ENCODE measurements at regions not wholly inside any gene's neighbourhood (a gene's known extent, or its start where the extent isn't known, plus 50 kb on each side); places are given as distances from the start of the nearest gene placed in this dataset.

DNA sequence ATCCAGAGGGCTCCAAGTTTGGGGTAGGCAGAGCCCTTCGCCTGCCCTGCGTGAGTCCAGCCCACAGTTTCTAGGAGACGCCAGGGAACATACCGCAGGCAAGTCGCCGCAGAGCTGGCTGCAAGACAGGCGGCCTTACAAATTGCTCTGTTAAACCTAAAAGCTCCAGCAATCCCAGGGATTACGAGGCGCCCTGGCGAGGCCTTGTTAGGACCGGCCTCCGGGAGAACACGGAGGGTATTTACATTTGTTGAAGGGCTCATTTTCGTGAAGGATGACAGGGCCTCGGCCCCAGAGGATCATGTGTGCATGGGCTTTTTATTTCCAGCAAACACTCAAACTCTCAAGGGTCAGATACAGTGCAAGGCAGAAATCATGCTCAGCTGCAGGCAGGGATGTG, 77.6 kb upstream of the FOXF1 start:
- no peak overlapping the region for H3K27ac Mint-ChIP-seq (ENCODE audit: unreplicated experiment)
- H3K27me3 Mint-ChIP-seq (ENCODE audit: unreplicated experiment), result peaks cover 8% of the 10 kb centered on the region
- peaks cover 1% of the 10 kb centered on the region for H3K9me3 Mint-ChIP-seq (ENCODE audit: unreplicated experiment)
- no peak overlapping the region for H3K4me3 Mint-ChIP-seq (ENCODE audit: unreplicated experiment)
- TF ChIP-seq, protein P1, sequence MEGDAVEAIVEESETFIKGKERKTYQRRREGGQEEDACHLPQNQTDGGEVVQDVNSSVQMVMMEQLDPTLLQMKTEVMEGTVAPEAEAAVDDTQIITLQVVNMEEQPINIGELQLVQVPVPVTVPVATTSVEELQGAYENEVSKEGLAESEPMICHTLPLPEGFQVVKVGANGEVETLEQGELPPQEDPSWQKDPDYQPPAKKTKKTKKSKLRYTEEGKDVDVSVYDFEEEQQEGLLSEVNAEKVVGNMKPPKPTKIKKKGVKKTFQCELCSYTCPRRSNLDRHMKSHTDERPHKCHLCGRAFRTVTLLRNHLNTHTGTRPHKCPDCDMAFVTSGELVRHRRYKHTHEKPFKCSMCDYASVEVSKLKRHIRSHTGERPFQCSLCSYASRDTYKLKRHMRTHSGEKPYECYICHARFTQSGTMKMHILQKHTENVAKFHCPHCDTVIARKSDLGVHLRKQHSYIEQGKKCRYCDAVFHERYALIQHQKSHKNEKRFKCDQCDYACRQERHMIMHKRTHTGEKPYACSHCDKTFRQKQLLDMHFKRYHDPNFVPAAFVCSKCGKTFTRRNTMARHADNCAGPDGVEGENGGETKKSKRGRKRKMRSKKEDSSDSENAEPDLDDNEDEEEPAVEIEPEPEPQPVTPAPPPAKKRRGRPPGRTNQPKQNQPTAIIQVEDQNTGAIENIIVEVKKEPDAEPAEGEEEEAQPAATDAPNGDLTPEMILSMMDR (IDR thresholded peaks at IDR 0.05; ENCODE audit: partially characterized antibody, unreplicated experiment), result no peak
- peaks cover 11% of the 10 kb centered on the region for H3K36me3 Mint-ChIP-seq (ENCODE audit: unreplicated experiment)
- no peaks in the 10 kb centered on the region for H3K4me1 Mint-ChIP-seq (ENCODE audit: low read depth, unreplicated experiment)
- no peak for DNase-seq

DNA sequence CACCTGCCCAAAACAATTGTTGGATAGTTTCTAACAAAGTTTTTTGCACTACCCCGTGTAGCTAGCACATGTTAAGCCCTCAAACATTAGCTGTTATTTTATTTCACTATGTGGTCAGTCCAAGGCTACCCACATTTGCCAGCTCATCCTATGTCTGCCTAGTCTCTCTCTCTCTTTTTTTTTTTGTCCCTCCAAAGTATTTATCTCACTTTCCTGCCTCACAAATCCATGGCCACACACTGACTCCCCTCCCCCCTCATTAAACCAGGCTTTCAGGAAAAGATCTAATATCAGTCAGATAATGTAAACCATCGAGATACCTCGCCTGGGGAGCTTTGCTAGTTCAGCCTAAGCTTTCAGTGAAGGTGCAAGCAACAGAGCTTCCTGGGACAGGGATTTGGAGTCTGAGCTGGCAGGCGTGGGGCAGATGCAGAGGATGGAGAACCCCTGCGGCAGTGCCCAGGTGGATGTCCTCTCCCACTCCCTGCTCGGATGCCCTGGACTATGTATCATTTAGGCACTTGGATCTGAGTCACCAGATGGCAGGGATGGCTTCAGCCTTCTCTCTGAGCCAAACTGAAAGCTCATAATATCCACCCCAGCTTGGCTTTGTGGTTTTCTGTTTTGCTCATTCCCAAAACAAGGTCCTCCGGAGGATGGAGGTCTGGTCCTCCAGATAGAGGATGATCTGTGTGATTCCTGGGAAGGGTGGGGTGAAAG, 73.7 kb upstream of the FOXF1 start:
- Mint-ChIP-seq H3K27me3 (ENCODE audit: unreplicated experiment) (peaks cover 10% of the 10 kb centered on the region), H3K36me3 (ENCODE audit: unreplicated experiment) (peaks cover 6% of the 10 kb centered on the region), H3K27ac (ENCODE audit: unreplicated experiment) (no peak overlapping the region), H3K4me1 (ENCODE audit: low read depth, unreplicated experiment) (no peaks in the 10 kb centered on the region), H3K9me3 (ENCODE audit: unreplicated experiment) (peaks cover 1% of the 10 kb centered on the region), H3K4me3 (ENCODE audit: unreplicated experiment) (no peak overlapping the region)
- TF ChIP-seq, protein P1 (IDR thresholded peaks at IDR 0.05; ENCODE audit: partially characterized antibody, unreplicated experiment), result no peak
- no peak for DNase-seq

DNA sequence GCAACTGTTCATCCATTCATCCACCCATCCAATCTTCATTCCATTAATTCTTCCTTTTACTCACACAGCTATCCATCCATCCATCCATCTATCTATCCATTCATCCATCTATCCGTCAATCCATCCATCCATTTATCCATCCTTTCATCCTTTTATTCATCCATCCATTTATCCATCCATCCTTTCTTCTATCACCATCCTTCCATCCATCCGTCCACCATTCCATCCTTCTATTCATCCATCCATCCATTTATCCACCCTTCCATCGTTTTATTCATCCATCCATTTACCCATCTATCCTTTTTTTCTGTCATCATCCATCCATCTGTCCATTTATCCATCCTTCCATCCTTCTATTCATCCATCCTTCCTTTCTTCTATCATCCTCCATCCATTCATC, 73.0 kb upstream of the FOXF1 start:
- H3K4me1 Mint-ChIP-seq (ENCODE audit: low read depth, unreplicated experiment), result no peaks in the 10 kb centered on the region
- no peak overlapping the region for H3K4me3 Mint-ChIP-seq (ENCODE audit: unreplicated experiment)
- H3K27ac Mint-ChIP-seq (ENCODE audit: unreplicated experiment), result no peak overlapping the region
- TF ChIP-seq, protein P1 (IDR thresholded peaks at IDR 0.05; ENCODE audit: partially characterized antibody, unreplicated experiment), result no peak
- DNase-seq, result no peak
- peaks cover 1% of the 10 kb centered on the region for H3K9me3 Mint-ChIP-seq (ENCODE audit: unreplicated experiment)
- H3K27me3 Mint-ChIP-seq (ENCODE audit: unreplicated experiment), result peaks cover 10% of the 10 kb centered on the region
- H3K36me3 Mint-ChIP-seq (ENCODE audit: unreplicated experiment), result peaks cover 6% of the 10 kb centered on the region

DNA sequence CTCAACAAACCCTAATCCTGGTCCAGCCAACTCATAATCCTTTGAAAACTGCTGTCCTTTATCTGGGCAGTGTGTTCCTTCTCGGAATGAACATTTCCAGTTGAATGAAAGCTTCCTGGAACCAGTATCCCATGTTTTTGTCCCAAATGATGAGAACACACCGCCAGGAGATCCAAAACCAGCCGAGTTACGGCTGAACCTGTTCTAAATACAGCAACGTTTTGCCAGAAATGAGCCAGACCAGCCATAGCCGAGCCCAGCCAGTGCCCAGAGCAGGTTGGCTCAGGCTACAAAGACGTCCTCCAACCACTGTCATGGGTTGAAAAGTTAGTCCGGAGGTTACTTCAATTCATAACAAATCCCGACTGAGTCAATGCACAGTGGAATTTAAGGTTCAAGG, 67.6 kb upstream of the FOXF1 start:
- no peaks in the 10 kb centered on the region for H3K4me1 Mint-ChIP-seq (ENCODE audit: low read depth, unreplicated experiment)
- H3K9me3 Mint-ChIP-seq (ENCODE audit: unreplicated experiment), result no peaks in the 10 kb centered on the region
- TF ChIP-seq, protein P1 (IDR thresholded peaks at IDR 0.05; ENCODE audit: partially characterized antibody, unreplicated experiment), result no peak
- H3K36me3 Mint-ChIP-seq (ENCODE audit: unreplicated experiment), result no peaks in the 10 kb centered on the region
- no peak overlapping the region for H3K4me3 Mint-ChIP-seq (ENCODE audit: unreplicated experiment)
- DNase-seq, result no peak
- H3K27ac Mint-ChIP-seq (ENCODE audit: unreplicated experiment), result no peak overlapping the region
- peaks cover 6% of the 10 kb centered on the region for H3K27me3 Mint-ChIP-seq (ENCODE audit: unreplicated experiment)

DNA sequence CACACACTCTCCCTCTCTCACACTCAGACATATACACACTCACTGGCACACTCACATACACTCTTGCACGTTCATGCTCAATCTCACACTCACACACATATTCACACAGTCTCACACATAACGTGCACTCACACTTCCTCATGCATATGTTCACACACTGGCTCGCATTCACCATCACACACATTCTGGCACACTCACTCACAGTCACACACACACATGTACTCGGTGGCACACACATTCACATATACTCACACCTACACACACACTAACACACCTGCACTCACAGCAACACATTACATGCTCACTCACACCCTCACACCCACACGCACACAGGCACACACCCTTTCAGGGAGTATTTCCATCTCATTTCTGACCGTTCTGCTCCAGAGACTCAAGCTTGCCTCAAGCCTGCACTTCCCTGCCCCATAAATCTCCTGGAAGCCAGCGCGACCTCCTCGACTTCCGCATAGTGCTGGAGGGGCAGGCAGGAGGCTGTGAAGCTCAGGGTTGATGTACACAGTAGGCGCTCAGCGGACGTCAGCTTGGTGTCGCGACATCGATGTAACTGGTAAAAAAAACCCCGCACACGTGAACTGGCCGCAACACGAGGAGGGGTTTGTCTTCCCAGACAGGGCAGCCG, 66.7 kb upstream of the FOXF1 start:
- H3K27me3 Mint-ChIP-seq (ENCODE audit: unreplicated experiment), result peaks cover 2% of the 10 kb centered on the region
- TF ChIP-seq, protein P1 (IDR thresholded peaks at IDR 0.05; ENCODE audit: partially characterized antibody, unreplicated experiment), result no peak
- no peaks in the 10 kb centered on the region for H3K4me1 Mint-ChIP-seq (ENCODE audit: low read depth, unreplicated experiment)
- no peaks in the 10 kb centered on the region for H3K9me3 Mint-ChIP-seq (ENCODE audit: unreplicated experiment)
- H3K36me3 Mint-ChIP-seq (ENCODE audit: unreplicated experiment), result no peaks in the 10 kb centered on the region
- H3K27ac Mint-ChIP-seq (ENCODE audit: unreplicated experiment), result no peak overlapping the region
- DNase-seq, result no peak
- H3K4me3 Mint-ChIP-seq (ENCODE audit: unreplicated experiment), result no peak overlapping the region

Measured in glutamatergic neuron (in vitro differentiated cells).